Suprapubic skin (tissue), 4 donors: ENCODE measurements at regions not wholly inside any gene's neighbourhood (a gene's known extent, or its start where the extent isn't known, plus 50 kb on each side); places are given as distances from the start of the nearest gene placed in this dataset.

Experiments used
- DNase-seq, 2 donors: peaks; one replicate each; pipeline ENCODE4 v3.0.0-alpha.2; 2019; ENCODE audit warnings: low spot score in 2 of 2
- H3K27ac ChIP-seq: fragments of 200-600 bp; sonication (generic); one replicate; pipeline ENCODE4 v1.5.1; 2019
- H3K27me3 ChIP-seq: fragments of 200-600 bp; sonication (generic); one replicate; pipeline ENCODE4 v1.5.1; 2019
- H3K36me3 ChIP-seq: fragments of 200-600 bp; sonication (generic); one replicate; pipeline ENCODE4 v1.5.1; 2019
- H3K4me1 ChIP-seq: fragments of 200-600 bp; sonication (generic); one replicate; pipeline ENCODE4 v1.5.1; 2019
- H3K4me3 ChIP-seq: fragments of 200-600 bp; sonication (generic); one replicate; pipeline ENCODE4 v1.5.1; 2019; ENCODE audit warnings: mild to moderate bottlenecking
- H3K9me3 ChIP-seq: fragments of 200-600 bp; sonication (generic); one replicate; pipeline ENCODE4 v1.5.1; 2019
- EP300 ChIP-seq: sonication (generic); formaldehyde crosslinking; IDR thresholded peaks from one replicate; pipeline ENCODE4 v1.6.1; 2017; ENCODE audit warnings: antibody characterized with exemption
- POLR2A ChIP-seq, 2 donors: fragments of 450-650 bp; IDR thresholded peaks; one replicate each; pipeline ENCODE4 v1.6.1; 2017; ENCODE audit warnings: antibody characterized with exemption in 2 of 2, mild to moderate bottlenecking in 2 of 2, moderate library complexity in 2 of 2
- POLR2AphosphoS5 ChIP-seq, 3 donors: sonication (generic); formaldehyde crosslinking; IDR thresholded peaks; one replicate each; pipeline ENCODE4 v1.6.1; 2017; ENCODE audit warnings: antibody characterized with exemption in 3 of 3
- WGBS: methylation state at CpG from one replicate; pipeline ENCODE4 v1.1.5; 2018; 5-methylcytosine and 5-hydroxymethylcytosine counted together
- TF ChIP-seq, protein P1 (sequence below), 2 donors: fragments of 200-600 bp in 1 of 2; fragments of 450-650 bp in 1 of 2; sonication (generic) in 1 of 2; IDR thresholded peaks; one replicate each; pipeline ENCODE4 v1.5.1; 2016 to 2019; ENCODE audit warnings: antibody characterized with exemption in 2 of 2, mild to moderate bottlenecking in 1 of 2, moderate library complexity in 1 of 2

DNA sequence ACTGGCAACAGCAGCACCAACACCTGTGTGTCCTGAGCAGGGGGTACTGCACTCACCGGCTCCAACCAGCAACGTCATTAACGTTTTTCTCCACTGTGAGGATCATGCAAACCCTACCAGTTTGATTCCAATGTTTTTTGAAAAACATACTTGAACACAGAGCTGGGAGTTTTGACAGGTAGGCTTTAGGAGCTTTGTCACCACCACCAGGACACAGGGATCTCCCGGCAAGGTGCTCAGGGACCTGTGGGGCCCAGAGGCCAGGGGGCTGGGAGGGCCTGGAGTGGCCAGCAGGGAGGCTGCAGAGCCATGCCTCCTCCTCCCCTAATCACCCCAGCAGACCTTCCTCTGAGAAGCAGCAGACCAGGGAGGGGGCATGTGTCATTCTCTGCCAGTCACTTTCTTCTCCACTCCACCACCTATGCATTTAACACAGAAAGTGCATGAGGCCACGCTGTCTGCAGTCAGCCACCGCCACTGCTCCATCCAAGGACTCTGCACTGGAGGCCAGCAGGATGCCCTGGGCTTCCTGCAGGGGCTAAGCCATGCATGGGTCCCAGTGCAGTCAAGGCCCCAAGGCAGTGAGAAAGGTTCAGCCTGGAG, 768.2 kb downstream of the KCNJ18 start:
- H3K4me3 ChIP-seq, result no peak overlapping the region
- no peaks in the 10 kb centered on the region for H3K27me3 ChIP-seq
- DNase-seq, result no peak
- no peaks in the 10 kb centered on the region for H3K4me1 ChIP-seq
- peaks cover 20% of the 10 kb centered on the region for H3K9me3 ChIP-seq
- TF ChIP-seq EP300, result no peak
- TF ChIP-seq POLR2AphosphoS5 (IDR thresholded peaks at IDR 0.05), result no peak
- TF ChIP-seq POLR2A (IDR thresholded peaks at IDR 0.05), result no peak
- TF ChIP-seq, protein P1, sequence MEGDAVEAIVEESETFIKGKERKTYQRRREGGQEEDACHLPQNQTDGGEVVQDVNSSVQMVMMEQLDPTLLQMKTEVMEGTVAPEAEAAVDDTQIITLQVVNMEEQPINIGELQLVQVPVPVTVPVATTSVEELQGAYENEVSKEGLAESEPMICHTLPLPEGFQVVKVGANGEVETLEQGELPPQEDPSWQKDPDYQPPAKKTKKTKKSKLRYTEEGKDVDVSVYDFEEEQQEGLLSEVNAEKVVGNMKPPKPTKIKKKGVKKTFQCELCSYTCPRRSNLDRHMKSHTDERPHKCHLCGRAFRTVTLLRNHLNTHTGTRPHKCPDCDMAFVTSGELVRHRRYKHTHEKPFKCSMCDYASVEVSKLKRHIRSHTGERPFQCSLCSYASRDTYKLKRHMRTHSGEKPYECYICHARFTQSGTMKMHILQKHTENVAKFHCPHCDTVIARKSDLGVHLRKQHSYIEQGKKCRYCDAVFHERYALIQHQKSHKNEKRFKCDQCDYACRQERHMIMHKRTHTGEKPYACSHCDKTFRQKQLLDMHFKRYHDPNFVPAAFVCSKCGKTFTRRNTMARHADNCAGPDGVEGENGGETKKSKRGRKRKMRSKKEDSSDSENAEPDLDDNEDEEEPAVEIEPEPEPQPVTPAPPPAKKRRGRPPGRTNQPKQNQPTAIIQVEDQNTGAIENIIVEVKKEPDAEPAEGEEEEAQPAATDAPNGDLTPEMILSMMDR (IDR thresholded peaks at IDR 0.05), result no peak
- H3K27ac ChIP-seq, result no peak overlapping the region
- WGBS, result 70% methylated on average over 5 of the region's 6 CpGs
- H3K36me3 ChIP-seq, result no peaks in the 10 kb centered on the region

DNA sequence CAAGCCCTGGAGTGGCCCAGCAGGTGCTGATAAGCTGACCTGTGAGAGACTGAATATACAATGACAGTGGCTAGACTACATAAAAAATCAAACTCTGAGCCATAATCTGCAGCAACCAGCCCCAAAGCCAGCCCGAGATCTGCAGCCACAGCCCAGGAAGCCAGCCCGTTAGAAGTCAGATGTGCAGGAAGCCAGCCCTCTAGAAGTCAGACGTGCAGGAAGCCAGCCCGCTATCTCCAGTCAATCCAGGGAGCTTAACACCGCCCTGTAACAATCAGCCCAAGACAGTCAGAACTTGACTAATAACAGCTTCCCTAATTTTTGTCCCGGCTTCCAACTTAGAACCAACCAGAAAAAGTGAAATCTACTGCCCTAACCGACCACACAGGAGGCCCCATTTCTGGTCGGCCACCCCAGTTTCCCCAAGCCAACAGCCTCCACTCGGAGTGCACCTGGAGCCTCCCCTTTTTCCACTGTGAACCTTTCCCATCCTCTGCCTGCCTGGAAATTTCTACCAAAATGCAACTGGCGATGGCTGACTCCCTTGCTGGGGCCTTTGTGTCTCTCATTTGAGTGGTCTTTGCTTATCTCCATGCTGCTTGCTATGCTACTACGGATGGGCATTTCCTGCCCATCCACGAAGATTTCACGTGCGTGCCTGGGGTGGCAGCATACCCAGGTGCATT, 769.3 kb downstream of the KCNJ18 start:
- WGBS, result 82% methylated on average over 13 of the region's 14 CpGs
- no peak for TF ChIP-seq EP300
- TF ChIP-seq, protein P1 (IDR thresholded peaks at IDR 0.05), result no peak
- no peak for TF ChIP-seq POLR2A (IDR thresholded peaks at IDR 0.05)
- no peak for TF ChIP-seq POLR2AphosphoS5 (IDR thresholded peaks at IDR 0.05)
- no peak overlapping the region for H3K27ac ChIP-seq
- H3K27me3 ChIP-seq, result no peaks in the 10 kb centered on the region
- no peak for DNase-seq
- no peaks in the 10 kb centered on the region for H3K36me3 ChIP-seq
- H3K4me3 ChIP-seq, result no peak overlapping the region
- peaks cover 20% of the 10 kb centered on the region for H3K9me3 ChIP-seq
- no peaks in the 10 kb centered on the region for H3K4me1 ChIP-seq

DNA sequence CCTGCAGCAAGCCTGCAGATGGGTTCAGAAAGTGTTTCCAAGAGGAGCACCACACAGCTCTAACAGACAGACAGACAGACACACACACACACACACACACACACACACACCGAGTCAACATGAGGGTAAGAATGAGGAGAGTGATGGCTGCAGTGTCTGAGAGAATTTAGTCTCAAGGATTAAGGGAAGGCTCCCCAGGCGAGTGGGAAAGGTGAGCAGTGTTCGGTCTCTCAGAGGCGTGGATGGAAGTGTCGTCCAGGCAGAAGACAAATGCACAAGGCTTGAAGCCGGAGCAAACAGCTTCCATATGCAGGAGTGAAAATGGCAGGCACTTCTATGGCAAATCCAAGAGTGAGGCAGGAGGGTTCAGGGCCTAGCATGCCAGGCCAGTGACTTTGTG, 770.1 kb downstream of the KCNJ18 start:
- Histone ChIP-seq H3K27me3 (no peaks in the 10 kb centered on the region), H3K27ac (no peak overlapping the region), H3K4me1 (no peaks in the 10 kb centered on the region), H3K9me3 (peaks cover 20% of the 10 kb centered on the region), H3K4me3 (no peak overlapping the region), H3K36me3 (no peaks in the 10 kb centered on the region)
- 84% methylated on average over 6 of the region's 6 CpGs for WGBS
- no peak for DNase-seq
- TF ChIP-seq, protein P1 (IDR thresholded peaks at IDR 0.05), result no peak
- TF ChIP-seq POLR2A (IDR thresholded peaks at IDR 0.05), result no peak
- TF ChIP-seq POLR2AphosphoS5 (IDR thresholded peaks at IDR 0.05), result no peak
- no peak for TF ChIP-seq EP300

GRCh38 chr17:22463110-22463850, 771.0 kb downstream of the KCNJ18 start:
- TF ChIP-seq, protein P1 (IDR thresholded peaks at IDR 0.05), result no peak
- no peak for TF ChIP-seq POLR2AphosphoS5 (IDR thresholded peaks at IDR 0.05)
- no peaks in the 10 kb centered on the region for H3K27me3 ChIP-seq
- H3K4me1 ChIP-seq, result no peaks in the 10 kb centered on the region
- H3K4me3 ChIP-seq, result no peak overlapping the region
- WGBS, result 71% methylated on average over 13 of the region's 13 CpGs
- no peak overlapping the region for H3K27ac ChIP-seq
- H3K36me3 ChIP-seq, result no peaks in the 10 kb centered on the region
- no peak for DNase-seq
- H3K9me3 ChIP-seq, result peaks cover 15% of the 10 kb centered on the region

DNA sequence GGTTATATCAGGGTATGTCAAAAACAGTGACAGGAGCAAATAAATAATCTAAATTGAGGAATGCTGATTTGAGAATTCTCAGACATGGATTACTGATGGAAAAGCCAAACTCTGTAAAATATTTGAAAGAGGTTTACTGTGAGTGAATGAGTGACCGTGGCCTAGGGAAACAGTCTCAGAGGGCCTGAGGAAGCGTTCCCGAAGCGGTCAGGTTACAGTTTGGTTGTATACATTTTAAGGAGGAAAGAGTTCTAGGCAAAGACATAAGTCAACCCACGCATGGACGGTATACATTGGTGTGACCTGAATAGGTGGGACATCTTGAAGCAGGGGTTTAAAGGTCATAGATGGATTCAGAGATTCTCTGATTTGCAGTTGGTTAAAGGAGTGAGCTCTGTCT, 771.7 kb downstream of the KCNJ18 start:
- DNase-seq, result no peak
- Histone ChIP-seq H3K4me1 (no peaks in the 10 kb centered on the region), H3K27me3 (no peaks in the 10 kb centered on the region), H3K36me3 (no peaks in the 10 kb centered on the region), H3K9me3 (peaks cover 10% of the 10 kb centered on the region), H3K27ac (no peak overlapping the region), H3K4me3 (no peak overlapping the region)
- TF ChIP-seq EP300 (no peak), POLR2A (IDR thresholded peaks at IDR 0.05) (no peak), POLR2AphosphoS5 (IDR thresholded peaks at IDR 0.05) (no peak)
- TF ChIP-seq, protein P1 (IDR thresholded peaks at IDR 0.05), result no peak
- 77% methylated on average over 6 of the region's 6 CpGs for WGBS
